OCI-LY1 (cell line): ENCODE measurements at regions not wholly inside any gene's neighbourhood (a gene's known extent, or its start where the extent isn't known, plus 50 kb on each side); places are given as distances from the start of the nearest gene placed in this dataset.
A peak's percentile ranks its signal among the peaks of the same experiment; 100 is the strongest.

ENCODE experiments used
- H2AFZ ChIP-seq: fragments of 200-600 bp; sonication (generic), shearing (Covaris generic); 2 replicates; pipeline ENCODE4 v1.6.0; 2014; ENCODE audit warnings: antibody characterized with exemption, mild to moderate bottlenecking, low read length
- H3F3A ChIP-seq: fragments of 200-600 bp; sonication (generic), shearing (Covaris generic); 2 replicates; pipeline ENCODE4 v1.6.0; 2014; ENCODE audit warnings: mild to moderate bottlenecking, antibody characterized with exemption, low read length, moderate library complexity; ENCODE audit not compliant: insufficient read depth
- H3K27ac ChIP-seq: fragments of 200-600 bp; sonication (generic); 2 replicates; pipeline ENCODE4 v1.5.1; 2014; ENCODE audit warnings: low read length, mixed run types, mild to moderate bottlenecking, low read depth; ENCODE audit not compliant: poor library complexity, severe bottlenecking
- H3K27me3 ChIP-seq: fragments of 200-600 bp; sonication (generic); 2 replicates; pipeline ENCODE4 v1.6.0; 2014; ENCODE audit warnings: antibody characterized with exemption, mild to moderate bottlenecking, low read length, moderate library complexity; ENCODE audit not compliant: insufficient read depth
- H3K36me3 ChIP-seq: fragments of 200-600 bp; sonication (generic); 2 replicates; pipeline ENCODE4 v1.6.1; 2014; ENCODE audit warnings: mild to moderate bottlenecking, antibody characterized with exemption, low read length, moderate library complexity, mixed read lengths; ENCODE audit not compliant: insufficient read depth
- H3K4me1 ChIP-seq: fragments of 200-600 bp; sonication (generic); 2 replicates; pipeline ENCODE4 v1.5.1; 2014; ENCODE audit warnings: mild to moderate bottlenecking, low read length, moderate library complexity; ENCODE audit not compliant: insufficient read depth, severe bottlenecking
- H3K4me2 ChIP-seq: fragments of 200-600 bp; sonication (generic), shearing (Covaris generic); 2 replicates; pipeline ENCODE4 v1.6.1; 2014; ENCODE audit warnings: low read length
- H3K4me3 ChIP-seq: fragments of 200-600 bp; sonication (generic); 2 replicates; pipeline ENCODE4 v1.5.1; 2014; ENCODE audit warnings: low read length, low read depth, mild to moderate bottlenecking, mixed read lengths; ENCODE audit not compliant: poor library complexity, severe bottlenecking
- H3K79me2 ChIP-seq: fragments of 200-600 bp; shearing (Covaris generic); 2 replicates; pipeline ENCODE4 v1.6.1; 2016; ENCODE audit warnings: mixed run types, low read length, mixed read lengths; ENCODE audit not compliant: insufficient read depth
- H3K9ac ChIP-seq: fragments of 200-600 bp; sonication (generic), shearing (Covaris generic); 2 replicates; pipeline ENCODE4 v1.6.1; 2014; ENCODE audit warnings: mild to moderate bottlenecking, low read length, mixed read lengths
- H3K9me2 ChIP-seq: fragments of 200-600 bp; sonication (generic), shearing (Covaris generic); 2 replicates; pipeline ENCODE4 v1.6.1; 2014; ENCODE audit warnings: low read depth, mild to moderate bottlenecking, low read length, mixed read lengths
- H3K9me3 ChIP-seq: fragments of 200-600 bp; shearing (Covaris generic); 2 replicates; pipeline ENCODE4 v1.6.1; 2014; ENCODE audit warnings: low read length, mixed read lengths
- H4K20me1 ChIP-seq: fragments of 200-600 bp; sonication (generic), shearing (Covaris generic); 2 replicates; pipeline ENCODE4 v1.6.0; 2016; ENCODE audit warnings: mild to moderate bottlenecking, low read length; ENCODE audit not compliant: insufficient read depth
- EZH2 ChIP-seq: fragments of 200-600 bp; sonication (generic), shearing (Covaris generic); IDR thresholded peaks from 2 replicates; pipeline ENCODE4 v1.8.0; 2017; ENCODE audit warnings: borderline replicate concordance, mixed run types, mild to moderate bottlenecking, antibody characterized with exemption, low read length, moderate library complexity, mixed read lengths
- TF ChIP-seq, protein P1 (sequence below): fragments of 200-600 bp; sonication (generic), shearing (Covaris generic); IDR thresholded peaks from 2 replicates; pipeline ENCODE4 v1.5.1; 2017; ENCODE audit warnings: mild to moderate bottlenecking, antibody characterized with exemption, low read length, moderate library complexity, mixed read lengths

- TF ChIP-seq, protein P1, sequence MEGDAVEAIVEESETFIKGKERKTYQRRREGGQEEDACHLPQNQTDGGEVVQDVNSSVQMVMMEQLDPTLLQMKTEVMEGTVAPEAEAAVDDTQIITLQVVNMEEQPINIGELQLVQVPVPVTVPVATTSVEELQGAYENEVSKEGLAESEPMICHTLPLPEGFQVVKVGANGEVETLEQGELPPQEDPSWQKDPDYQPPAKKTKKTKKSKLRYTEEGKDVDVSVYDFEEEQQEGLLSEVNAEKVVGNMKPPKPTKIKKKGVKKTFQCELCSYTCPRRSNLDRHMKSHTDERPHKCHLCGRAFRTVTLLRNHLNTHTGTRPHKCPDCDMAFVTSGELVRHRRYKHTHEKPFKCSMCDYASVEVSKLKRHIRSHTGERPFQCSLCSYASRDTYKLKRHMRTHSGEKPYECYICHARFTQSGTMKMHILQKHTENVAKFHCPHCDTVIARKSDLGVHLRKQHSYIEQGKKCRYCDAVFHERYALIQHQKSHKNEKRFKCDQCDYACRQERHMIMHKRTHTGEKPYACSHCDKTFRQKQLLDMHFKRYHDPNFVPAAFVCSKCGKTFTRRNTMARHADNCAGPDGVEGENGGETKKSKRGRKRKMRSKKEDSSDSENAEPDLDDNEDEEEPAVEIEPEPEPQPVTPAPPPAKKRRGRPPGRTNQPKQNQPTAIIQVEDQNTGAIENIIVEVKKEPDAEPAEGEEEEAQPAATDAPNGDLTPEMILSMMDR: no peak
- no peak for TF ChIP-seq EZH2
- H3K4me3 ChIP-seq: peak overlapping the region; percentile 61
- H3K79me2 ChIP-seq: no peaks in the 10 kb centered on the region
- 0 out of 2 replicates have a peak, but pooled peaks cover 7% of the 10 kb centered on the region for H3F3A ChIP-seq
- H3K9ac ChIP-seq: peak overlapping the region; percentile 48
- H3K9me3 ChIP-seq: peaks cover 10% of the 10 kb centered on the region; the same call in 1 of the 2 replicates
- peaks cover 20% of the 10 kb centered on the region for H3K4me1 ChIP-seq
- H3K9me2 ChIP-seq: no peaks in the 10 kb centered on the region
- H4K20me1 ChIP-seq: no peaks in the 10 kb centered on the region
- H3K27ac ChIP-seq: peak overlapping the region; percentile 75
- no peaks in the 10 kb centered on the region for H3K36me3 ChIP-seq
- H2AFZ ChIP-seq: peak overlapping the region; percentile 88
- H3K27me3 ChIP-seq: no peaks in the 10 kb centered on the region
- H3K4me2 ChIP-seq: peak overlapping the region; percentile 68
These were observed 290.3 kb upstream of the NFE2L3 start for GRCh38 chr7:25861601-25862260.

GRCh38 chr7:25862261-25863004, 289.6 kb upstream of the NFE2L3 start:
- Histone ChIP-seq H3K27ac (peak overlapping the region; percentile 75), H3K9ac (no peak overlapping the region), H3K4me1 (peaks cover 16% of the 10 kb centered on the region), H2AFZ (0 out of 2 replicates have a peak overlapping the region, but pooled peaks have one; percentile 88), H3K4me2 (peak overlapping the region; percentile 68), H3K27me3 (no peaks in the 10 kb centered on the region), H3K4me3 (peak overlapping the region; percentile 61), H3F3A (0 out of 2 replicates have a peak, but pooled peaks cover 7% of the 10 kb centered on the region), H4K20me1 (no peaks in the 10 kb centered on the region), H3K79me2 (no peaks in the 10 kb centered on the region), H3K9me3 (peaks cover 10% of the 10 kb centered on the region; the same call in 1 of the 2 replicates), H3K36me3 (no peaks in the 10 kb centered on the region), H3K9me2 (no peaks in the 10 kb centered on the region)
- TF ChIP-seq EZH2: no peak
- TF ChIP-seq, protein P1: no peak

DNA sequence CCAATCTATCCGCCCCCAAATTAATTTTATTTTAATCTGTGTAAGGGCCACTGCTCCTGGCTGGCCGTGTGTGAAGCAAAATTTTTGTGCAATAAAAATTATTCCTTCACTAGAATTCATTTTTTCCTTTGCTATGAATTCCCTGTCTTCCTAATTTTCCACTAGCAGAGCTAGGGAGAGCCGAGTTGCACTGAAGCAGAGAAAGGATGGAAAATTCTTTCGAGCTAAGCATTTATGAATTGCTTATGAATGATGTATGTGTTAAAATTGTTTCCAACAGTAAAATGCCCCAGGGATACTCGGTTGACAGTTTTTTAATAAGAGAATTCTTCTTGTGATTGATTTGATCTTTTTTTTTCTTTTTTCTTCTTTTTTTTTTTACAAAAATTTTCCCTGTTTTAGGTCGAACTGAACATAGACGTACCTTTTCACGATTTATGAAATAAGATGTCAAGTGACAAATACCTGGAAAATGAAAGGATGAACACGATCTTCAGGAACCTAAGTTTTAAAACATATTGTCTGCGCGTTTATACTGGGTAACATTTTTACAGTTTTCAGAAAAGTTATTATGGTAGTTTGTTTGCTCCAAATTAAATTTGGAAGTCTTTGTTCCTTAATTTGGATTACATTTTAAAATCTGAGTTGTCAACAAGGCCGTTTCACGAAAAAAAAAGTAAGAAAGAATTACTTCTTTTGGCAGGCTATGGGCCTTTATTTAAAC, 288.8 kb upstream of the NFE2L3 start:
- Histone ChIP-seq H3F3A (0 out of 2 replicates have a peak, but pooled peaks cover 7% of the 10 kb centered on the region), H3K36me3 (no peaks in the 10 kb centered on the region), H3K27ac (peak overlapping the region; percentile 37), H3K4me2 (peak overlapping the region; percentile 53), H3K9ac (no peak overlapping the region), H3K9me3 (peaks cover 3% of the 10 kb centered on the region; the same call in 1 of the 2 replicates), H3K4me1 (peaks cover 15% of the 10 kb centered on the region), H4K20me1 (no peaks in the 10 kb centered on the region), H3K27me3 (no peaks in the 10 kb centered on the region), H2AFZ (no peak overlapping the region), H3K9me2 (no peaks in the 10 kb centered on the region), H3K4me3 (peak overlapping the region; percentile 61), H3K79me2 (no peaks in the 10 kb centered on the region)
- TF ChIP-seq EZH2: no peak
- TF ChIP-seq, protein P1: no peak
